Ramos (cell line): ENCODE measurements at regions not wholly inside any gene's neighbourhood (a gene's known extent, or its start where the extent isn't known, plus 50 kb on each side); places are given as distances from the start of the nearest gene placed in this dataset.

Experiments
- in situ Hi-C: fragments of 300-500 bp; cut with MboI; formaldehyde crosslinking; loops from one replicate; pipeline ENCODE4 v1.14.3; 2022; ENCODE audit warnings: low sequenced_read_pairs; ENCODE audit not compliant: unreplicated experiment

DNA sequence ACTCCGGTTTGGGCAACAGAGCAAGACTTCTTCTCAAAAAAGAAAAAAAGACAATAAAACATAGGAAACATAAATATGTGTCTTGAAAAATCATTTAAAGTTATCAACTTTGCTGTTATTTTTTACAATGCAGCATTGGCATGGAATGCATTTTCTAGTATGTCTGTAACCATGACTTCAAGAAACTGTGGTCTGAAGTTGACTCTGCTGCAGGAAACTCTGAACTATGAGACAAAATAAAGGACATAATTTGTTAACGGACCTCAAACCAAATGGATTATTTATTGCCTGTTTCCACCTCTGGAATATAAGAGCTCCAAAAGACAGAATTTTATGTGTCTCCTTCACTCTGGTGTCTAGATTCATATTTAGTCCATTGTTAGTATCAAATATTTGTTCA lies 79.1 kb downstream of the TRIB2 start:
- in situ Hi-C loops = no loop called here

DNA sequence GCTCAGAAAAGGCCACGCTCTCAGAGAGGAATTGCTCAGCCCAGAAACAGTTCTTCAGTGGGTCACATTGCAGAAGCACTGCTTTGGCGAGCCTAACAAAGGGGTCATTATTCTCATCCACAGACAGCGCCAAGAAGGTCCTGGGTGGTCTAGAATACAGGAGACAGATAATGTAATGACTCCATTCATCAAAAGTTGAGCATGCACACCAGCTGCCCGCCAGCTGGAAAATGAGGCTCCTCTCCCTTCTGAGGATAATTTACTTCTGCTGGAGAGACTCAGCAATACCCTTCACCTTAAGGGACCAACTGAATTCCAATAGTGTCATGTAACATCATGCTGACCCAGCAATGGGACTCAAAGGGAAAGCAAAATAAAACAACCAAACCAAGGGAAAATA lies 79.9 kb downstream of the TRIB2 start:
- in situ Hi-C loops = no loop called here

DNA sequence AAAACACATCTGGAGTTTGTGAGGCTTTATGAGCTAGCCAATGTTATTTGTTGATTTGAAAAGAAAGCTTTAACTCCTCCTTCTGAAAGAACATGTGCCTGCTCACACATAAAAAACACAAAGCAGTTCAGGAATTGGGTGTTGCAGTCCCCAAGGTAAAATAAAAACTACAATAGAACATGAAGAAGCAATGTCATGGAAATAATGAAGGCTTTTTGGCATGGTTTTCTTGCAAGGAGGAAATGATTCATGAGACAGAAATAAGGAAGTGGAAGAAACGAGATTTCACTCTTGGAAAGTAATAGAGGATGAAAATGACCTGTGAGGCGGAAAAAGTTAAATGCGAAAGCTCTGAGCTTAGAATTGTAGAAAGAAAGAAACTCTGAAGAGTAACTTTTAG lies 81.1 kb downstream of the TRIB2 start:
- in situ Hi-C loops = no loop called here

DNA sequence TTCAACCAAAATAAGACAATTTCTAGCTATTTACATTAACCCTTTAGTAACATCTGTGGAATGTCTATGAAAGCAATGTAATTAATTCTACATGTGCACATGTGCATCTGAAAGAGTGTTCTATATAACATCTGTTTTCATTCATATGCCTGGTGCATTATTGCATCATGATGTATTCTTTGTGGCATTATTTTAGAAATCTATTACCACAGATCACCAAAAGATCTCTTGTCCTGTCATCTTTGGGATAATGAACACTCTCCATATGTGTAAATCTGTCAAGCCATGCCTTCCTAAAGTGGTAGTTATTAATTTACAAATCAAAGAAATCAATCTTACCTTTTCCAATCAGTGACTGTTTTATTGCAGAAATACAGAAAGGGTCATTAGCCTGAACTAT lies 86.9 kb downstream of the TRIB2 start:
- in situ Hi-C loops = no loop called here

DNA sequence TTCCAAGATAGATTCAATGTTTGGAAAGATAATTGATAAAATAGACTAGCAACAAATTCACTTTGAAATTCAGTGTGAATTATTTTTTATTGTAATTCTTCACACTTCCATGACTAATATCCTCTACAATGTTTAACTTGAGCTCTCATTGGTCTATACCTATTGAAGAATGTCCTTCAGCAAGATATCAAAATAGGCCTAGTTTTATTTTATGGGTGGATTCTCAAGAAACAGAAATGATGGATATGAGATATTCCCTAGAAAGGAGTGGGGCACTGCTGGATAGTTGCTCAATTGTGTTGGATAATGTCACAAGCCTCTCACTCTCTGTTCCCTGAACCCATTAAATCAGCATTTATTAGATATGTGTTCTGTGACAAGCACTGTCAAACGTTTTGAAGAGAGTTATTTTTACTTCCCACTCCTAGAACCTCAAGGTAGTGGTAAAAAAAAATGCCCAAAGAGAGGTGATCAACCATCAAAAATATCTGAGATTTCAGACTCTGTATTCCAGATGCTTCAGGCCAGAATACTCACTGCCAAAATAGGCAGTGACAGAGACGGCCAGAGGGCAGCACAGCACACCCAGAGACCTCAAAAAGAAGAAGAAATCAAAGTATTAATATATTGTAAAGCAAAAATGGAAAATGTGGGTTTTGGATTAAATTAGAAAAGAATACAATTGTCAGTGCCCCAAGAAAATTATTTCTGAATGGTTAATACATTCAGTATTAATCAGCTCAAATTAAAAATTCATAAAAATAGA lies 87.5 kb downstream of the TRIB2 start:
- in situ Hi-C loops = no loop called here

DNA sequence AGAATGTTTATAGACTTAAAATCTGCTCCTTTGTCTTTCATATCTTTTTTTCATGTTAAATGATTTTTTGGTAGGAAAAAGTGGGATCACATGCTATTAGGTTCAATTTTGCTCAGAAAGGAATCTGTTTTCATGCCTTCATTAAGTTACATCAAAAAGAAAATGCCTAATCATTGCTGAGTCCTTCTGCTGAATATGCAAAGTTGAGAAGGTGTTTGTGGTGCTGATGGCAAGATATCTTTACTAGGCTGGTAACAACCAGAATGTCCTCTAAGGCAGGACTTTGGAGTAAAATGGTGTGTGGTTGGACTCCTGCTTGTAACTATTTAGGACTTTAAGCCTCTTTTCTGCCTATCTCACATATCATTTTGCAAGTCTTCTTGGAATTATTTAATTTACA lies 88.3 kb downstream of the TRIB2 start:
- in situ Hi-C loops = no loop called here

DNA sequence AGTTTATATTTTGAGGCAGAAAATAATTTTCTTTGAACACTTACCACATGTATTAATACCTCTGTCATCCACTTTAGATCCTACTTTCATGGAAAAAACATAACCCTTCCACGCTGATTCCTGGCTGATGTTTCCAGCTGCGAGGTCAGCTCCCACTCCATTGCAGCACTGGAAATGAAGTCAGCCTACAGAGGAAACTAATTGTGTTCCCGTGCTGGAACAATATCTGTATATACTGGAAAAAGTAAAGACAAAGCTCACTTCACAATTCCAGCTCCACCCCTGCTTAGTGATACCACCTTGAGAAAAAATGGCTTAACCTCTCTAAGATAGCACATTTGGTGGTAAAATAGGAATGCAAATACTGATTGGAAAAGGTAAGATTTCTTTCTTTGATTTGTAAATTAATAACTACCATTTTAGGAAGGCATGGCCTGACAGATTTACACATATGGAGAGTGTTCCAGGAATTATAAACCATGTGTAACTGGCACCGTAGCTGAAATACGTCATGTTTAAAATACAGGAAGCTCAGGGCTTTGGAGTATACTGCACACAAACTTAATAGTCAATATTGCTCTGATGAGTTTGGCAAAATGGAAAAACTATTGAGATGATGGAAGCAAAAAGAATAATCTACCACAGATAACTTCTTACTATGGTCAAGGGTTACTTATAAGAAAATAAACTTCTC lies 90.0 kb downstream of the TRIB2 start:
- in situ Hi-C loops = no loop called here

DNA sequence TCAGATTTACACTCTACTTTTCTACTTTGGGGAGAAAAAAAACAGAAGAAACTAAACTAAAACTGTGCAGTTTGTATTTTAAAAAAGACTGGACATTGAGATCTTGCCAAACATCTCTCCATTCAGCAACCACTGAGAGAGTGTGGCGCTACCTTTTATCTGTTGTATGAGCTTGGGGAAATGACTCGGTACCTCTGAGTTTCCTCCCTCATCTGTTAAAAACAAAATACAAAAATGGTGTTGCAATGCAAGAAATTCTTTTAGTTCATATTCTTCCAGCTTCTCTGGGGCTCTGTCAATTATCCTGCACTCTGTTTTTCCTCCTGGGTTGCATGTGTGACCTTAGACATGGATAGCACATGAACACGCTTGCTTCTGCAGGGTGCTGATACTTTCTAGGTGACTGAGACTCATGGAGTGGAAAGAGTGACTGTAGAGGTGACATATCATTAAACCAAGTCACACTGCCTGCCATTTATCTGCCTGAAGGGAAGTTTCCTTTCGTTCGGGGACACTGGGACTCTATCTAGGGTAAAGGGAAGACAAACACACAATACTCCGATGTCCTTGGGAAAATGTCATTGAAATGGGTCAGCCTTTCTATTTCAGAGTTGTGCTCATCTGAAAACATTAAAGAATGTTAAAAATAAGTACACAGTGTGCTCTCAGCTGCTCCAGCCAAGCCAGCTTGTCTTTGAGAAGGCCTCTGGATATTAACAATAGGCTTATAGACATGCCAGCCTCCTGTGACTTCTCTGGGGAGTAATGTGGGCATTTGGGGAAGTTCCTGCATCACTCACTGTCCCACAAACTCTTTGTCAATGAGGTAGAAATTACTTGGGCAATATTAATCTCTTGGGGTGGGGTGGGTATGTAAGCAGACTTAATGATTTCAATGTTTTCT lies 91.4 kb downstream of the TRIB2 start:
- in situ Hi-C loops = no loop called here

DNA sequence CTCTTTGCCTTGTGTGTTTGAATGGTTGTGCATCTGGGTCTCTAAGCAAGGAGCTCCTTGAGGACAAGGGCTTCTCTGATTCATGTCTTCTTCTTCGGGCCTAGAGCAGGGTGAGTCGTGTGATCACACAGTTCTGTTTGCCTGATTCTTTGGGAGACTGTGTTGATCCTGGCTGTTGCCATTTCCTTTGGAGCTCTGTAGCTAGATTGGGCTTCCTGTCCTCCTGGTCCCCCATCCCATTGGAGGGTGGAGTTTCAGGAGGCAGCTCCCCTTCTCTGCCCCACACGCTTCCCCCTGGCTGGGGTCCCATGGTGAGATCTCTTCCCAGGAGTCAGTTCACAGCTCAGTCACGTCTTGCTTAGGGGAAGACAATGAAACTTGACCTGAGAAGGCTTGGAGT lies 92.8 kb downstream of the TRIB2 start:
- in situ Hi-C loops = no loop called here

DNA sequence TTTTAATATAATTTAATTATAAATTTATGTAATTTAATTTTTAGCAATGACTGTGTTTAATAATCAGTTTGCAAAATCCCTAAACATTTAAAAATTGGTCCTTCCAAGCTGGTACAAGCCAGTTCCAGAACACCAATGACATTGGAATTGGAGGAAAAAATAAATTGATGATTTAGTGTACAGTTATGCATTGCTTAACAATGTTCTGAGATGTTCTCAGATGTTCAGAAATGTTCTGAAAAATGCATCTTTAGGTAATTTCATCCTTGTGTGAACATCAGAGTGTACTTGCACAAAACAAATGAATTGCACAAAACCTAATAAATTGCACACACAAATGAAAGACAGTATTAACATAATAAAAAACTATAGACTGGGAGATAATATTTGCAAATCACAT lies 95.2 kb downstream of the TRIB2 start:
- in situ Hi-C loops = no loop called here

DNA sequence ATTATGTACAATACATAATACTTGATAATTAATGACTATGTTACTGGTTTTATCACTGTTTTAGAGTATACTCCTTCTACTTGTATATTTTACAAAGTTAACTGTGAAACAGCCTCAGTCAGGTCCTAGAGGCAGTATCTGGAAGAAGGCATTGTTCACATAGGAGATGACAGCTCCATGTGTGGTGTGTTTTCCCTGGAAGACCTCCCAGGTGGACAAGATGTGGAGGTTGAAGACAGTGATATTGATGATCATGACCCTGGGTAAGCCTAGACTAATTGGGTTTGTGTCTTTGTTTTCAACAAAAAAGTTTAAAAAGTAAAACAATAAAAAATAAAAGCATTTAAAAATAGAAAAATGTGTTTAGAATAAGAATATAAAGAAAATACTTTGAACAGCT lies 96.4 kb downstream of the TRIB2 start:
- in situ Hi-C loops = no loop called here

DNA sequence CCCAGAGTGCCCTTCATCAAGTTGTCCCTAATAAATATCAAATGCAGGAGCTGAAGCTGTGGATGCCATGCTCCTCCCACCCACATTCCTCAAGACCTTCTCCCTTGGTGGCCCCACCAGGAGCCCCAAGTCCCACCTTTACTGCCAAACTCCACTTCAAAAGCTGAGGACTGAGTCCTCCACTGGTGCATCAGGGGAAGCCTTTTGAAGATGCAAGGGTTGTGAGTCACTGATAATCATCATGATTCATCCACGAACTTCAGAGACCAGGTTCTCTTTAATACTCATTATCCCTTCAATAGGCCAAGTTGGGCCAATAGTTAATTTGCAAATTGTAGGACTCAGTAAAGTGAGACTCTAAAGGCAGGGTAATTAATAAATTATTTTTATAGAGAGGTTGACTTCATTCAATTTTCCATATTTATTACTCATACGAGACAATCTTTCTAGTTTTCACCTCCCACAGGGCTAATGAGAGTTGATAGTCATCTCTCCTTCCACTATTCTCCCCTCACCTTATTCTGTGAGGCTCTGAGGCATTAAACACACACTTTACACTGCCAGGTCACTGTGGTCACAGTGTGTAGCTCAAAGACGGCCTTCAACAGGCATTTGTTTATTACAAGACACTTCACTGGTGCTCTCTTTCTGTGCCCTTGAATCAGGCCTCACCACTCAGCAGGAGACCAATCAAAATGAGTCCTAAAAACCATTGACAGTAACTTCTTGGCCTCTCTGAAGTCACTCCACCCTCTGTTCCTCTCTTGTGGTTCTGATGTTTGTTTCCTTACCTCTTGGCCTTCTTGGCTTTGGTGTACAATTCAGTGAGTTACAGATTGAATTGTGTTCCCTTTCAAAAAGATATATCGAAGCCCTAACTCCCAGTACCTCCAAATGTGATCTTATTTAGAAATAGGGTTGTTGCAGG lies 99.9 kb downstream of the TRIB2 start:
- in situ Hi-C loops = no loop called here

DNA sequence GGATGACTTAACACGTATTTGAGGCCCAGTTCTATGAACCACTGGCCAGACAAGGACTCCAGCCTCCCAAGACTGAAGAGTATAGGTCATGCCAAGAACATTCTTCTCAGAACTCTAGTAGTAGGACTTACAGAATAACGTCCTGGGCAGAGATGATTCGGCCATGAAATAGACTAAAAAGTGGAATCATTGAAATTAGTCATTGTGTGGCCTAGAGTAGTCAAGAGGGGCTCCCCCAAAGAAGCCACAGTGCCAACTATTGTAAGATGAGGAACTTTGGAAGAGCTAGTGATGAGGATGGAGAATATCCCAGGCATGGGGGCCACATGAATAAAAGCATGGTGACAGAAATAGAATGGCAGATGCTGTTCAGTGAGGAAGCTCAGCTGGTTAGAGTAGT lies 101.1 kb downstream of the TRIB2 start:
- in situ Hi-C loops = no loop called here

DNA sequence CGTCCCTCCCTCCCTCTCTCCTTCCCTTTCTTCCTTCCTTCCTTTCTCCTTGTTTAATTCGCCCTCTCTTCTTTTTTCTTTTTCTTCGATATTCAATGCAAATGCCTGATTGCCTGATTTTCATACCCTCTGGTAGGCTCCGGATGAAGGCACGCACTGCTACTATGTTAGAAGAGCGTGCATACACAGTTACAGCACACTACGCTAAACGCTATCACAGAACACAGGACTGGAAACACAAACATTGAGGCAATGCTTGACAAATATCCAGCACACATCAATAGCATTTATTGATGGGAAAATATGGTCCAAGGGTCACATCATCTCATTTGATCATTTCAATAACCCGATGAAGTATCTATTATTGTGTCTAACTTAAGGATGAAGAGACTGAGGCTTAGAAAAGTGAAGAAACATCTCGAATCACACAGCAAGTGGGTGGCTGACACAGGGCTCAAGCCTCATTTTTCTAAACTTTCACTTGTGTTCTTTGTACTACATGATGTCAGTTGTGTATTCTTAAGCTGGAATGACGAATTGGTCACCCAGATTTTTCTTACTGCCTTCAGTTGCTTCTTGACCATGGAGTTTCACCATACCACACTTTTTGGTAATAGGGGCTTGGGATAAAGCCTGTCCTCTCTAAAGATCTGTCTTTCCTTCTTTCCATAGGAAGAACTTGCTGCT lies 101.8 kb downstream of the TRIB2 start:
- in situ Hi-C loops = no loop called here

DNA sequence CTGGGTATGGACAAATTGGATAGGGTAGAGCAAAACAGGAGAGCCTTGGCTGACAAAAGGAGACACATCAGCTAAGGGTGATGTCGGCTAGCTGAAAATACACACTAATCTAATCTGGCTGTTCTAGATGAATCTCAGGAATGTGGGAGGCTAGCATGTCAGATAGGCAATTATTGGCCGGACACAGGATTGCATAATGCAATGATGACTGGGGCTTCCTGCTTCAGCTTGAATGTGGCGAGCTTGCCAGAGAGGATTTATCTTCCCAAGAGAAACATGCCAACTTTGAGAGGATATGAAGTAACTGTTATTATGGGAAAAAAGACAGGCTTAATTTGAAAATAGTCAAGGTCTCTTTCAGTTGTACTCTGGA lies 102.4 kb downstream of the TRIB2 start:
- in situ Hi-C loops = no loop called here

DNA sequence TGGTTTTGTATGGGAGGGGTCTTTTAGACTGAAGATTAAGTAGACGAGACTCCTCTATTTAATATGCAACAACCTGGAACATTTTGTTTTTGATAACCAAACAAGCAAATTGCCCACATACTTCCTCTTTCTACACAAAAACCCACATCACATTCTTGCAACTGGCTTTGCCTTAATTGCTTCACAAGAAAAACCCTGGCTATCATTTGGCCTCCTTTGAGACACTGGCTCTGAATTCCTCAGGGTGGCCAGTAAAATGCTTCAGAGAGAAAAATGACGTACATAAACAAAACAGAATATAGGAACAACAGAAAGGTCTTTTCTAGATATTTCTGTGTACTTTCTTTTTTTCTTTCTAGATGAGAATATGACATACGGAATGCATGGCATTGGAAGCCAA lies 103.0 kb downstream of the TRIB2 start:
- in situ Hi-C loops = no loop called here

DNA sequence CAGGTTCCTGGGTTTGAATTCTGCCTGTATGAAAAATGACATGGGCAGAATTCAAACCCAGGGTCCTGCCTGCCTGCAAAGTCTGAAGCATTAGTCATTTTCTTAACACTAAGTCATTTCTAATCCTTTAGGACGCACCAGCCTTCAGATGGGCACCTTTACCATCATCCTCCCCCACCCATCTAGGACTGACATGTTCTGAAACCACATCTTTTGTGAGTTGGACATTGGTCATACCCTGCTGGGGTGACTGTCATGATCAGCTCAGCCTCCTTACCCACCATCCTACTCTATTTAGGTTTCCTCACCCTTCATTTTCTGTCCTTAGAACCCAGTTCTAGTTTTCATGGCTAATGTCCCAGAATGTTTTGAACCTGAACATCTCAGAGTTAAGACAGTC lies 104.9 kb downstream of the TRIB2 start:
- in situ Hi-C loops = no loop called here

DNA sequence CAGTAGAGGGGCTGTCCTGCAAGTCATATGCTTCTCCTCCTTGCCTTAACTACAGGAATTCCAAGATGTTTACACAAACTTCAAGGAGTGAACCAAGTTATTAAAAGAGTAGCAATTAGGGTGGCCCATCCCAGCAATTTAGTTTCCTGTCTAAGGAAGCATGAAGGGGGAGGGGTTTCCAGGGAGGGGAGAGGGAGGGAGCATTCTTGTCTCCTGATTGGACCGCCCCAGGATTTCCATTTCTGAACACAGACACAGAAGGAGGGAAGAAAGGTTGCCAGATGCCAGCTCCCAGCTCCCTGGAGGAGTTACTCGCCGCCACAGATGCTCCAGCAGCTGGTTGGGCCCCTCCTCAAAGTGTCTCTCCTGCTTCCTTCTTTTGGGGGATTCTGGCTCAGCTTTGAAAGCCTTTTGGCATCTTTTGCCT lies 107.6 kb downstream of the TRIB2 start:
- in situ Hi-C loops = no loop called here

DNA sequence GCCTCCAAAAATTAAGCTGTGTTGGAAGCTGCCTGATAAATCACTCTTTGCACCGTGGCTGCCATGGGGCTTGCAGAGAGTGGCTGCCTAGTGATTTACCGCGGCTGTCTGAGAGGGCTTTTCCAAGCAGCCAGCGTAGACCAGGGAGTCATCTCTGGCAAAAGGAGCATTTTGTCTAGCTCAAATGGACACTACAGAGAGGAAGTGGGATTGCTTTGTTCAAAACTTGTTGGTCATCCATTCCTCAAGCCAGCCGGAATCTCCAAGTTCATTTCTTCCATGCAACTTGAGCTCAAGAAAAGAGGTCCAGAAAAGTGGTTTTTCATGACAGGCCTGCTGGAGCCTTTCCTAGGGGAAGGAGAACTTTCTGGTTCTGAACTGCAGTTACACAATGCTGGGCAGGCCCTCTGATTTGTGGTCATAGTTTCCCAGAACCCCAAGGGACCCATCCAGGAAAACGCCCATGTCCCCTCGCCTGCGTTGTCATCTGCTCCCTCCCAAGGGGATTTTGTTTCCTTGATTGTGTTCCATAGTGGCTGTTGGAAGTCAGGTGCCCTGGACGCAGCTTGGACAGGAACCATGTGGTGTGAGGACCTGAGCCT lies 108.1 kb downstream of the TRIB2 start:
- in situ Hi-C loops = no loop called here
